Peyer's patch (tissue), 4 donors: ENCODE measurements at regions not wholly inside any gene's neighbourhood (a gene's known extent, or its start where the extent isn't known, plus 50 kb on each side); places are given as distances from the start of the nearest gene placed in this dataset.

Experiments
- CTCF ChIP-seq, 6 experiments: fragments of 450-650 bp in 4 of 6; fragments of 200-600 bp in 2 of 6; sonication (generic) in 1 of 6; IDR thresholded peaks; one replicate each; pipeline ENCODE4 v1.5.1; 2017 to 2019; ENCODE audit warnings: antibody characterized with exemption in 6 of 6, mild to moderate bottlenecking in 3 of 6, moderate library complexity in 1 of 6
- POLR2A ChIP-seq, 2 donors: fragments of 450-650 bp; IDR thresholded peaks; one replicate each; pipeline ENCODE4 v1.5.1; 2017; ENCODE audit warnings: antibody characterized with exemption in 2 of 2, mild to moderate bottlenecking in 2 of 2, moderate library complexity in 2 of 2

GRCh38 chr2:14896330-14897030, 264.0 kb downstream of the LRATD1 start:
- TF ChIP-seq POLR2A (IDR thresholded peaks at IDR 0.05) (no peak), CTCF (IDR thresholded peaks at IDR 0.05) (no peak)
